ENCODE measurements at regions not wholly inside any gene's neighbourhood (a gene's known extent, or its start where the extent isn't known, plus 50 kb on each side); places are given as distances from the start of the nearest gene placed in this dataset.

DNA sequence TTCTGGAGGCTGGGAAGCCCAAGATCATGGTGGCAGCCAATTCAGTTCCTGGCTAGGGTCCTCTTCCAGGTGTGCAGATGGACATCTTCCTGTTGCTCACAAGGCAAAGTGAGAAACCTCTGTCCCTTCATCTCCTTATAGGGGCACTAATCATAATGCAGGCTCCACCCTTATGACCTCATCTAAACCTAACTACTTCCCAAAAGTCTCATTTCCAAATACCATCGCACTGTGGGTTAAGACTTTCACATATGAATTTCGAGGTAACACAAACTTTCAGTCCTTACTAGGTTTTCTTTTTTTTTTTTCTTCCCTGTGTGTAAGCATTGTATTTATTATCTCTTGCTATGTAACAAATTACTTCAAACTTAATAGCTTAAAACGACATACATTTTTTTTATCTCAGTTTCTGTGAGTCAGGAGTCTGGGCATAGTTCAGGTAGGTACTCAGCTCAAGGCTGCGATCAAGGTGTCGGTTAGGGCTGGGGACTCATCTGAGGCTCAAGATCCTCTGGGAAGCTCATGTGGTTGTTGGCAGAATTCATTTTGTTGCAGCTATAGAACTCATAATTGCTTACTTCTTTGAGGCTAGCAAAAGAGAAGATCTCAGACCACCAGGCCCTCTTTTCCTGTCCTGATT, 204.7 kb upstream of the STK26 start:
- TF ChIP-seq EZH2 (optimal IDR thresholded peaks at IDR 0.05; ENCODE audit: low read depth, low read length), result no peak
- TF ChIP-seq, protein P1, sequence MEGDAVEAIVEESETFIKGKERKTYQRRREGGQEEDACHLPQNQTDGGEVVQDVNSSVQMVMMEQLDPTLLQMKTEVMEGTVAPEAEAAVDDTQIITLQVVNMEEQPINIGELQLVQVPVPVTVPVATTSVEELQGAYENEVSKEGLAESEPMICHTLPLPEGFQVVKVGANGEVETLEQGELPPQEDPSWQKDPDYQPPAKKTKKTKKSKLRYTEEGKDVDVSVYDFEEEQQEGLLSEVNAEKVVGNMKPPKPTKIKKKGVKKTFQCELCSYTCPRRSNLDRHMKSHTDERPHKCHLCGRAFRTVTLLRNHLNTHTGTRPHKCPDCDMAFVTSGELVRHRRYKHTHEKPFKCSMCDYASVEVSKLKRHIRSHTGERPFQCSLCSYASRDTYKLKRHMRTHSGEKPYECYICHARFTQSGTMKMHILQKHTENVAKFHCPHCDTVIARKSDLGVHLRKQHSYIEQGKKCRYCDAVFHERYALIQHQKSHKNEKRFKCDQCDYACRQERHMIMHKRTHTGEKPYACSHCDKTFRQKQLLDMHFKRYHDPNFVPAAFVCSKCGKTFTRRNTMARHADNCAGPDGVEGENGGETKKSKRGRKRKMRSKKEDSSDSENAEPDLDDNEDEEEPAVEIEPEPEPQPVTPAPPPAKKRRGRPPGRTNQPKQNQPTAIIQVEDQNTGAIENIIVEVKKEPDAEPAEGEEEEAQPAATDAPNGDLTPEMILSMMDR (IDR thresholded peaks at IDR 0.05; ENCODE audit: low read length), result no peak
